ENCODE measurements at regions not wholly inside any gene's neighbourhood (a gene's known extent, or its start where the extent isn't known, plus 50 kb on each side); places are given as distances from the start of the nearest gene placed in this dataset.
A peak's percentile ranks its signal among the peaks of the same experiment; 100 is the strongest.

DNA sequence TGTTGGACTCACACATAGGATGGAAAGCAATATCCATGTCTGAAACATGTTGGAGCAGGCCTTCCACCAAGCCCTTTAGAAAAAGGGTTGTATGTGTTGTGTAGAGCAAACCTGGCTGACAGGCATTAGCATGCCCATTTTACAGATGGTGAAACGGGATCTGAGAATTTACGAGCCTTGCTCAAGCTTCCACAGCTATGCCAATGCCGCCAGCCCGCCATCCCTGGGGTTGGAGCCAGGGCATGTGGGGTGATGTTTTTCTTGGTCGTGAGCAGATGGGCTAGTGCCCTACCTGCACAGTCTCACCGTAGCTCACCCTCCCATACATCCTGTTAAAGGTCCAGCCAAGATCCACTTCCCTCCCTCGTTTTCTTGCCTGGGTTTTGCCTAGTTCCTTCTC, 97.5 kb upstream of the TLE3 start:
- Histone ChIP-seq H3K27me3 (ENCODE audit: low read depth) (no peaks in the 10 kb centered on the region), H3K4me3 (no peak overlapping the region), H3K36me3 (no peaks in the 10 kb centered on the region), H3K27ac (peak overlapping the region; percentile 31), H3K9me3 (no peaks in the 10 kb centered on the region), H3K4me1 (peaks cover 16% of the 10 kb centered on the region)
- intact Hi-C loops (cut with DNase I): no loop called here
- TF ChIP-seq, protein P1, sequence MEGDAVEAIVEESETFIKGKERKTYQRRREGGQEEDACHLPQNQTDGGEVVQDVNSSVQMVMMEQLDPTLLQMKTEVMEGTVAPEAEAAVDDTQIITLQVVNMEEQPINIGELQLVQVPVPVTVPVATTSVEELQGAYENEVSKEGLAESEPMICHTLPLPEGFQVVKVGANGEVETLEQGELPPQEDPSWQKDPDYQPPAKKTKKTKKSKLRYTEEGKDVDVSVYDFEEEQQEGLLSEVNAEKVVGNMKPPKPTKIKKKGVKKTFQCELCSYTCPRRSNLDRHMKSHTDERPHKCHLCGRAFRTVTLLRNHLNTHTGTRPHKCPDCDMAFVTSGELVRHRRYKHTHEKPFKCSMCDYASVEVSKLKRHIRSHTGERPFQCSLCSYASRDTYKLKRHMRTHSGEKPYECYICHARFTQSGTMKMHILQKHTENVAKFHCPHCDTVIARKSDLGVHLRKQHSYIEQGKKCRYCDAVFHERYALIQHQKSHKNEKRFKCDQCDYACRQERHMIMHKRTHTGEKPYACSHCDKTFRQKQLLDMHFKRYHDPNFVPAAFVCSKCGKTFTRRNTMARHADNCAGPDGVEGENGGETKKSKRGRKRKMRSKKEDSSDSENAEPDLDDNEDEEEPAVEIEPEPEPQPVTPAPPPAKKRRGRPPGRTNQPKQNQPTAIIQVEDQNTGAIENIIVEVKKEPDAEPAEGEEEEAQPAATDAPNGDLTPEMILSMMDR (IDR thresholded peaks at IDR 0.05): no peak
- no peak for DNase-seq
- ATAC-seq: no peak

GRCh38 chr15:70194266-70194665, 96.5 kb upstream of the TLE3 start:
- Histone ChIP-seq H3K27ac (no peak overlapping the region), H3K4me1 (peaks cover 16% of the 10 kb centered on the region), H3K4me3 (no peak overlapping the region), H3K9me3 (no peaks in the 10 kb centered on the region), H3K27me3 (ENCODE audit: low read depth) (no peaks in the 10 kb centered on the region), H3K36me3 (no peaks in the 10 kb centered on the region)
- intact Hi-C loops (cut with DNase I): no loop called here
- TF ChIP-seq, protein P1 (IDR thresholded peaks at IDR 0.05): no peak
- ATAC-seq: no peak
- no peak for DNase-seq

GRCh38 chr15:70193734-70194133, 96.0 kb upstream of the TLE3 start:
- H3K9me3 ChIP-seq: no peaks in the 10 kb centered on the region
- no peak overlapping the region for H3K4me3 ChIP-seq
- intact Hi-C loops (cut with DNase I): no loop called here
- no peaks in the 10 kb centered on the region for H3K36me3 ChIP-seq
- DNase-seq (no peak), ATAC-seq (no peak)
- no peak overlapping the region for H3K27ac ChIP-seq
- TF ChIP-seq, protein P1 (IDR thresholded peaks at IDR 0.05): no peak
- peaks cover 16% of the 10 kb centered on the region for H3K4me1 ChIP-seq
- no peaks in the 10 kb centered on the region for H3K27me3 ChIP-seq (ENCODE audit: low read depth)

- Histone ChIP-seq H3K36me3 (no peaks in the 10 kb centered on the region), H3K4me3 (no peak overlapping the region), H3K27ac (no peak overlapping the region), H3K9me3 (no peaks in the 10 kb centered on the region), H3K27me3 (ENCODE audit: low read depth) (no peaks in the 10 kb centered on the region), H3K4me1 (peaks cover 16% of the 10 kb centered on the region)
- DNase-seq (no peak), ATAC-seq (no peak)
- TF ChIP-seq, protein P1 (IDR thresholded peaks at IDR 0.05): no peak
- intact Hi-C loops (cut with DNase I): no loop called here
These were observed 94.8 kb upstream of the TLE3 start for GRCh38 chr15:70192490-70192889.

- DNase-seq (no peak), ATAC-seq (no peak)
- H3K4me1 ChIP-seq: peaks cover 16% of the 10 kb centered on the region
- H3K36me3 ChIP-seq: no peaks in the 10 kb centered on the region
- no peaks in the 10 kb centered on the region for H3K9me3 ChIP-seq
- no peak overlapping the region for H3K27ac ChIP-seq
- no peaks in the 10 kb centered on the region for H3K27me3 ChIP-seq (ENCODE audit: low read depth)
- TF ChIP-seq, protein P1 (IDR thresholded peaks at IDR 0.05): no peak
- H3K4me3 ChIP-seq: no peak overlapping the region
- intact Hi-C loops (cut with DNase I): no loop called here
These were observed 94.3 kb upstream of the TLE3 start for GRCh38 chr15:70192041-70192440.

DNA sequence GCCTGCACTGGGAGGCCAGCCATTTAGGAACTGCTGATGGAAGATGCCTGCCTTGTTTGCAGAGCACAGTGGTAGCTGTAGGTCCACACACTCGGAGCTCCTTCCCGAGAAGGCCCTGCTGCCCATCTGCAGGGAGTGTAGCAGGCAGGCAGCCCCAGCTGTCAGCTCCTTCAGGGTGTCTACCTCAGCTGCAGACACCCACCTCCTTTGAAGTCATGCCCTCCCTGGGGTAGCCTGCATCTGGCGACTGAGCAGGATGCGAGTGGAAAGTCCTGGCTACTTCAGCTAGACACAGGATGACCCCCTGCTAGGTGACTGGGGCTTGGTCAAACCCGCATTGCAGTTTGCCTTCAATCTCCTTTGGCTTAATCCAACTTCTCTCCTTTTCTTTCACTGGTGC, 93.2 kb upstream of the TLE3 start:
- DNase-seq (no peak), ATAC-seq (no peak)
- no peak overlapping the region for H3K27ac ChIP-seq
- H3K36me3 ChIP-seq: no peaks in the 10 kb centered on the region
- TF ChIP-seq, protein P1 (IDR thresholded peaks at IDR 0.05): no peak
- intact Hi-C loops (cut with DNase I): no loop called here
- no peaks in the 10 kb centered on the region for H3K27me3 ChIP-seq (ENCODE audit: low read depth)
- no peak overlapping the region for H3K4me3 ChIP-seq
- no peaks in the 10 kb centered on the region for H3K9me3 ChIP-seq
- peaks cover 9% of the 10 kb centered on the region for H3K4me1 ChIP-seq

Data from lower lobe of right lung (tissue), 2 donors.